GM12891 (cell line): ENCODE measurements at regions not wholly inside any gene's neighbourhood (a gene's known extent, or its start where the extent isn't known, plus 50 kb on each side); places are given as distances from the start of the nearest gene placed in this dataset.

Source experiments
- DNase-seq: peaks from one replicate; pipeline ENCODE4 v3.0.0; 2011; ENCODE audit warnings: low spot score; ENCODE audit not compliant: insufficient read length
- FAIRE-seq: peaks from 2 replicates; lab custom pipeline; 2011; peaks lifted over from hg19 to GRCh38; lab: Jason Lieb, UNC
- PAX5 ChIP-seq: IDR thresholded peaks from 2 replicates; pipeline ENCODE4 v1.6.1; 2011; ENCODE audit warnings: low read length, moderate library complexity, mild to moderate bottlenecking; ENCODE audit not compliant: insufficient read depth, severe bottlenecking
- POLR2A ChIP-seq: IDR thresholded peaks from 2 replicates; pipeline ENCODE4 v1.6.1; 2011; ENCODE audit warnings: low read depth, low read length, control low read depth
- POLR2AphosphoS5 ChIP-seq: IDR thresholded peaks from 2 replicates; pipeline ENCODE4 v1.6.1; 2011; ENCODE audit warnings: low read depth, low read length, control low read depth
- POU2F2 ChIP-seq: IDR thresholded peaks from 2 replicates; pipeline ENCODE4 v1.6.1; 2011; ENCODE audit warnings: low read depth, mild to moderate bottlenecking, control low read depth, low read length, moderate library complexity
- SPI1 ChIP-seq: IDR thresholded peaks from 2 replicates; pipeline ENCODE4 v1.6.1; 2011; ENCODE audit warnings: low read depth, low read length, control low read depth
- TAF1 ChIP-seq: IDR thresholded peaks from 2 replicates; pipeline ENCODE4 v1.6.1; 2011; ENCODE audit warnings: low read depth, low read length, control low read depth

- no peak for DNase-seq
- FAIRE-seq: no peak
- TF ChIP-seq TAF1 (no peak), POLR2AphosphoS5 (no peak), POU2F2 (no peak), POLR2A (no peak), SPI1 (no peak), PAX5 (no peak)
Measured at GRCh38 chr5:143732402-143732801, 79.6 kb upstream of the HMHB1 start.

- DNase-seq (no peak), FAIRE-seq (peak; percentile 5)
- TF ChIP-seq TAF1 (no peak), POLR2AphosphoS5 (no peak), POU2F2 (no peak), PAX5 (no peak), SPI1 (no peak), POLR2A (no peak)
Measured at GRCh38 chr5:143730112-143730801, 81.7 kb upstream of the HMHB1 start.

GRCh38 chr5:143729334-143729946 is 82.5 kb upstream of the HMHB1 start:
- TF ChIP-seq TAF1 (no peak), PAX5 (no peak), SPI1 (no peak), POLR2AphosphoS5 (no peak), POLR2A (no peak), POU2F2 (no peak)
- FAIRE-seq: no peak
- DNase-seq: no peak

DNA sequence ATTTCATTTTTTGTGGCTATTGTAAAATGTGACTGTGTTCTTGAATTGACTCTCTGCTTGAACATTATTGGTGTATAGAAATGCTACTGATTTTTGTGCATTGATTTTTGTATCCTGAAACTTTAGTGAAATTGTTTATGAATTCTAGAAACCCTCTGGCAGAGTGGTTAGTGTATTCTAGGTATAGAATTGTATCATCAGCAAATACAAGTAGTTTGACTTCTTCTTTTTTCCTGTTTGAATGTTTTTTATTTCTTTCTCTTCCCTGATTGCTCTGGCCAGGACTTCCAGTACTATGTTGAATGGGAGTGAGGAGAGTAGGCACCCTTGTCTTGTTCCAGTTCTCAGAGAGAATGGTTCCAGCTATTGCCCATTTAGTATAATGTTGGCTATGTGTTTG is 88.8 kb upstream of the HMHB1 start:
- FAIRE-seq: no peak
- TF ChIP-seq POLR2A (no peak), PAX5 (no peak), POU2F2 (no peak), POLR2AphosphoS5 (no peak), TAF1 (no peak), SPI1 (no peak)

DNA sequence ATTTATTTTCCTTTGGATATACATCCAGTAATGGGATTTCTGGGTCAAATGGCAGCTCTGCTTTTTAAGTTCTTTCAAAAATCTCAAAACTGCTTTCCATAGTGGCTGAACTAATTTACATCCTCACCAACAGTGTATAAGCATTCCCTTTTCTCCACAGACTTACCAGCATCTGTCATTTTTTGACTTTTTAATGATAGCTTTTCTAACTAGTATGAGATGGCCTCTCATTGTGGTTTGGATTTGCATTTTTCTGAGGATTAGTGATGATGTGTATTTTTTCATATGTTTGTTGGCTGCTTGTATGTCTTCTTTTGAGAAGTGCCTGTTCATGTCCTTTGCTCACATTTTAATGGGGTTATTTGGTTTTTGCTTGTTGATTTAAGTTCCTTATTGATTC is 90.0 kb upstream of the HMHB1 start:
- DNase-seq (no peak), FAIRE-seq (no peak)

More for the DNA sequence above, 88.8 kb upstream of the HMHB1 start:
- no peak for DNase-seq

DNA sequence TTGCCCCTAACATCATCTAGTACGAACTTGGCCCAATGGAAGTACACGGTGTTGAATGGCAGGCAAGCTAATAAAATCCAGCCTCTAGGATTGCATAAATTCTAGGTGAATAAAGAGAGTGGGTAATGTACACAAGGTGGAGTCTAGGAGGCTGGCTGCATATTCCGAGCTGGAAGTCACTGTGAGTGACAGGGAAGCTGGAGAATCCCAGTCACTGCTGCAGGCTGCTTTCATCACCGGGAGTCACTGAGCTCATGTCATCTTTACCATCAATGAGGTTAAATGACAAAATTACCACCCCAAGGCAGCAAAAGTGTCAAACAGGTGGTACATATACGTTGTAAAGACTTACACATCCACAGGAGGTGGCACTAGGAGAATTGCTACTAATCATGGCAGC is 91.3 kb upstream of the HMHB1 start:
- no peak for TF ChIP-seq TAF1
- TF ChIP-seq POLR2AphosphoS5: no peak
- no peak for TF ChIP-seq PAX5
- TF ChIP-seq POLR2A: no peak
- TF ChIP-seq POU2F2: no peak
- no peak for TF ChIP-seq SPI1
- FAIRE-seq: no peak

More for the DNA sequence above, 90.0 kb upstream of the HMHB1 start:
- no peak for TF ChIP-seq SPI1
- no peak for TF ChIP-seq POLR2A

DNA sequence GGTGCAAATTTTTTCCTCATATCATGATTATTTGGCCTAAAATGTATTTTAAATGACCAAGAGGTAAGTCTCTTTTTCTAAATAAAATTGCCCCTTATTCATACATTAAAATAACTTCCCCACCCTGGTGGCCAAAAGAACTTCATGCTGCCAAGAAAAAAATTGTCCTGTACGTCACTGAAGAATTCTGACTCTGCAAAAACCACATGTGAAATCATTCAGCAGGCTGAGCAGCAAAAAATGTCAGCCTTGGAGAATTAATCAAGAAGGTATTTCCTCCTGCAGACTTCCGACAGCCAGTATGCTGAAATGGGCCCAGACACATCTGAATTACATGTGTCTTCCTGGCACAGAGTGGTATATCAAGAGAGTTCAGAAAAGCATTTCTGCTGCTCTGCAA is 94.6 kb upstream of the HMHB1 start:
- FAIRE-seq: no peak
- no peak for TF ChIP-seq TAF1
- TF ChIP-seq SPI1: no peak
- no peak for TF ChIP-seq POLR2AphosphoS5
- TF ChIP-seq POU2F2: no peak
- TF ChIP-seq POLR2A: no peak
- TF ChIP-seq PAX5: no peak

More for the DNA sequence above, 91.3 kb upstream of the HMHB1 start:
- DNase-seq: no peak

GRCh38 chr5:143716881-143717280 is 95.1 kb upstream of the HMHB1 start:
- DNase-seq (no peak), FAIRE-seq (no peak)
- TF ChIP-seq POLR2AphosphoS5: no peak
- no peak for TF ChIP-seq SPI1
- TF ChIP-seq PAX5: no peak
- TF ChIP-seq TAF1: no peak
- TF ChIP-seq POLR2A: no peak
- TF ChIP-seq POU2F2: no peak

More for the DNA sequence above, 94.6 kb upstream of the HMHB1 start:
- no peak for DNase-seq

GRCh38 chr5:143715616-143716015 is 96.3 kb upstream of the HMHB1 start:
- FAIRE-seq (no peak), DNase-seq (no peak)
- TF ChIP-seq POLR2A: no peak

- FAIRE-seq: peak; percentile 60
- TF ChIP-seq POLR2A (no peak), SPI1 (peak; percentile 91), TAF1 (no peak), PAX5 (no peak), POU2F2 (no peak)
- DNase-seq: no peak
Measured at GRCh38 chr5:143714629-143715028, 97.3 kb upstream of the HMHB1 start.
